Loucy (cell line): ENCODE measurements at regions not wholly inside any gene's neighbourhood (a gene's known extent, or its start where the extent isn't known, plus 50 kb on each side); places are given as distances from the start of the nearest gene placed in this dataset.

Experiments used
- H2AFZ ChIP-seq: fragments of 200-600 bp; sonication (generic); 2 replicates; pipeline ENCODE4 v1.6.0; 2016; ENCODE audit warnings: antibody characterized with exemption, mild to moderate bottlenecking, low read length, moderate library complexity
- H3F3A ChIP-seq: fragments of 200-600 bp; 2 replicates; pipeline ENCODE4 v1.6.0; 2016; ENCODE audit warnings: antibody characterized with exemption, low read depth, mild to moderate bottlenecking
- H3K27me3 ChIP-seq: fragments of 200-600 bp; sonication (generic); 2 replicates; pipeline ENCODE4 v1.6.1; 2014; ENCODE audit warnings: low read length, mild to moderate bottlenecking; ENCODE audit not compliant: insufficient read depth, poor library complexity, severe bottlenecking
- H3K36me3 ChIP-seq: fragments of 200-600 bp; sonication (generic); 2 replicates; pipeline ENCODE4 v1.6.1; 2016; ENCODE audit warnings: low read length; ENCODE audit not compliant: insufficient read depth
- H3K4me1 ChIP-seq: fragments of 200-600 bp; sonication (generic); 2 replicates; pipeline ENCODE4 v1.5.1; 2014; ENCODE audit warnings: low read length, mild to moderate bottlenecking; ENCODE audit not compliant: insufficient read depth, poor library complexity, severe bottlenecking
- H3K4me2 ChIP-seq: fragments of 200-600 bp; sonication (generic); 2 replicates; pipeline ENCODE4 v1.6.0; 2014; ENCODE audit warnings: antibody characterized with exemption, low read length, low read depth, mild to moderate bottlenecking; ENCODE audit not compliant: poor library complexity, severe bottlenecking
- H3K4me3 ChIP-seq: fragments of 200-600 bp; sonication (generic); 2 replicates; pipeline ENCODE4 v1.5.1; 2014; ENCODE audit warnings: low read length, mild to moderate bottlenecking, mixed read lengths; ENCODE audit not compliant: poor library complexity, severe bottlenecking
- H3K79me2 ChIP-seq: fragments of 200-600 bp; sonication (generic); 2 replicates; pipeline ENCODE4 v1.6.1; 2014; ENCODE audit warnings: low read length; ENCODE audit not compliant: insufficient read depth
- H3K9ac ChIP-seq: fragments of 200-600 bp; sonication (generic); 2 replicates; pipeline ENCODE4 v1.6.0; 2014; ENCODE audit warnings: mild to moderate bottlenecking, low read depth, low read length, moderate library complexity; ENCODE audit not compliant: poor library complexity, severe bottlenecking
- H3K9me2 ChIP-seq: fragments of 200-600 bp; sonication (generic); replicated peaks from 2 replicates; pipeline ENCODE4 v1.6.1; 2016; ENCODE audit warnings: low read depth, low read length, mixed read lengths
- H3K9me3 ChIP-seq: fragments of 200-600 bp; sonication (generic); 2 replicates; pipeline ENCODE4 v1.6.1; 2014; ENCODE audit warnings: mild to moderate bottlenecking, antibody characterized with exemption, low read length, low read depth; ENCODE audit not compliant: insufficient read depth
- H4K20me1 ChIP-seq: fragments of 200-600 bp; sonication (generic); 2 replicates; pipeline ENCODE4 v1.6.0; 2014; ENCODE audit warnings: antibody characterized with exemption, low read length, mild to moderate bottlenecking; ENCODE audit not compliant: insufficient read depth, poor library complexity, severe bottlenecking
- CTCF ChIP-seq: fragments of 200-600 bp; sonication (generic); conservative IDR thresholded peaks from 2 replicates; pipeline ENCODE4 v1.5.1; 2014; ENCODE audit warnings: mild to moderate bottlenecking, antibody characterized with exemption, low read length
- EZH2phosphoT487 ChIP-seq: fragments of 200-600 bp; IDR thresholded peaks from 2 replicates; pipeline ENCODE4 v1.6.1; 2018; ENCODE audit warnings: antibody characterized with exemption, mild to moderate bottlenecking, moderate library complexity, borderline replicate concordance

- no peak overlapping the region for H3K4me2 ChIP-seq
- H3K36me3 ChIP-seq = no peaks in the 10 kb centered on the region
- no peaks in the 10 kb centered on the region for H4K20me1 ChIP-seq
- TF ChIP-seq CTCF (no peak), EZH2phosphoT487 (no peak)
- H3K27me3 ChIP-seq = no peaks in the 10 kb centered on the region
- no peaks in the 10 kb centered on the region for H3K9me3 ChIP-seq
- H3K4me1 ChIP-seq = no peaks in the 10 kb centered on the region
- H3F3A ChIP-seq = no peaks in the 10 kb centered on the region
- H3K9ac ChIP-seq = no peak overlapping the region
- H2AFZ ChIP-seq = no peak overlapping the region
- H3K79me2 ChIP-seq = no peaks in the 10 kb centered on the region
- no peak overlapping the region for H3K4me3 ChIP-seq
- no peaks in the 10 kb centered on the region for H3K9me2 ChIP-seq
Observed at GRCh38 chrX:68892651-68893050, 63.8 kb downstream of the EFNB1 start.

GRCh38 chrX:68892134-68892533, 63.3 kb downstream of the EFNB1 start:
- H3K9ac ChIP-seq = no peak overlapping the region
- no peak for TF ChIP-seq CTCF
- no peak for TF ChIP-seq EZH2phosphoT487
- no peak overlapping the region for H3K4me3 ChIP-seq
- no peaks in the 10 kb centered on the region for H3K9me3 ChIP-seq
- no peaks in the 10 kb centered on the region for H4K20me1 ChIP-seq
- no peaks in the 10 kb centered on the region for H3K36me3 ChIP-seq
- no peak overlapping the region for H2AFZ ChIP-seq
- no peaks in the 10 kb centered on the region for H3K9me2 ChIP-seq
- no peaks in the 10 kb centered on the region for H3K79me2 ChIP-seq
- H3F3A ChIP-seq = no peaks in the 10 kb centered on the region
- no peak overlapping the region for H3K4me2 ChIP-seq
- H3K27me3 ChIP-seq = no peaks in the 10 kb centered on the region
- no peaks in the 10 kb centered on the region for H3K4me1 ChIP-seq
